ENCODE measurements at regions not wholly inside any gene's neighbourhood (a gene's known extent, or its start where the extent isn't known, plus 50 kb on each side); places are given as distances from the start of the nearest gene placed in this dataset.

DNA sequence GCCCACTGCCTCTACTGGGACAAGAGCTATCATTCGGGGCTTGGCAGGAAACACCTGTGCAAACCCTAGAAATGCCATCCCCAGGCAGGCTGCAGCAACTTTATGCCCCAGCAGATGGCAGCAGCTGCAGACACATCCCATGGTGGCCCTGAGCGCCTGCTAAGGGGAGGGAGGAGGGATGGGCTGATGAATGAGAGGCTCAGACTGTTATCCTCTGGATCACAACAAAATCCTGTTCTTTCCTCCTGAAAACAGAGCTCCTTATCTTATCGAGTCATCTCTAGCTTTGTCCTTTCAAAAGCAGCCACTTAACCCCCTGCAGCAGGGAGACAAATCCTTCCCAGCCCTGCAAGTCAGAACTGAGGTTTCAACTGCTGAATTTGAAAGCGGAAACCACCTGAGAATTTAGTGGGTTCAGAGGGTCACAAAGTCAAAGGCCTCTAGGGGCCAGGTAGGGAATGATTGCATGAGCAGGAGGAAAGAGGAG, 90.6 kb upstream of the PROK2 start:
- DNase-seq (ENCODE audit: low read depth): peak; percentile 60

DNA sequence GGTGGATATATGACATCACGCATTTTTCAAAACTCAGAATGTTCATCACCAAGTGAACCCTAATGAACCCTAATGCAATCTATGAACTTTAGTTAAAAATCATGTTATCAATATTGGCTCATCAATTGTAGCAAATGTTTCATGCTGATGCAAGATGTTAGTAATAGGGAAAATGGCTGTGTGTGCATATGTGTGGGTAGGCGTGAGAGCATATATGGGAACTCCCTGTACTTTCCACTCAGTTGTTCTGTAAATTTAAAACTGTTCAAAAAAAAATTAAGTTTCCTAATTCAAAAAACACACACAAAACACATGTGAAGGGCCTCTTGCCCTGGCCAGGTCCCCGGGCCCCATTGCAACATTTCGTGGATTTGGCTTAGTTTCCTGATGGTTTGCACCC, 89.7 kb upstream of the PROK2 start:
- no peak for DNase-seq (ENCODE audit: low read depth)

DNA sequence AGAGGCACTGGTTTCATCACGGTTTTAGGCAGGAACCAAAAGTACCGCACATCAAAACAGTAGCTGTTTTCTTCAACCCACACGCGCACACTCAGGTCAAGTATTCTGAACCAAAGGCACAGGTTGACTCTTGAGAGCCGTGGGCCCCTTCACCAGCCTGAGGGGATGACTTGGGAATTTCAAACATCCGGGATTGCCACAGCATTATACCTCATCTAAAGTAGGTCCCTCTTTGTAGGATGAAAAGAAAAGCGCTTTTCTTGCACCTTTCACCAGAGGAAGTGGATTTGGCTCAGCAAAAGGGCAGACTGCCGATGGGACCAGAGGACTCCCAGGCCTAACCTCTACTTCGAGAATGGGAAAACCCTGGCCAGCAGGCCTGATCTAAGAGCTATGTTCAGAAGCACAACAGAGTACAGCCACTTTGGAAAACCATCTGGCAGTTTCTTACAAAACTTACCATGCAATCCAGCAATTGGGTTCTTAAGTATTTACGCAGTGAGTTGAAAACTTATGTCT, 88.2 kb upstream of the PROK2 start:
- DNase-seq (ENCODE audit: low read depth): no peak

DNA sequence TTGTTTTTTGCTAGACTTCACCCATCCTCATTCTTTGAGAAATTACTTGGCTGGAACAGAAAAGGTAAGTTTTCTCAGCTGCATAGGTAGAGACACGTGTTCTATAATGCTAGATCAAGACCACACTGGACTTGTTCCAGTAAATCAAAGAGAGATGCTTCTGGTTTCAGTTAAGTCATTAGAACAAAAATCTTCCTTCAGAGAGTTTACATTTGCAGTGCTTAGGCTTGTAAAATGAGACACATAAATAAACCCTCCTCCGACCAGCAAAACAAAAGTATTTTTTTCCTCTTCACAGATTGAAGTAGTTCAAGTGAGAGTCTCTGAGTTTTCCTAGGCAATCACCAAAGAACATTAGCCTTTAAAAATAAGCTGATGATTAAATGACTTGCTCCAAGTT, 87.3 kb upstream of the PROK2 start:
- DNase-seq (ENCODE audit: low read depth): no peak

DNA sequence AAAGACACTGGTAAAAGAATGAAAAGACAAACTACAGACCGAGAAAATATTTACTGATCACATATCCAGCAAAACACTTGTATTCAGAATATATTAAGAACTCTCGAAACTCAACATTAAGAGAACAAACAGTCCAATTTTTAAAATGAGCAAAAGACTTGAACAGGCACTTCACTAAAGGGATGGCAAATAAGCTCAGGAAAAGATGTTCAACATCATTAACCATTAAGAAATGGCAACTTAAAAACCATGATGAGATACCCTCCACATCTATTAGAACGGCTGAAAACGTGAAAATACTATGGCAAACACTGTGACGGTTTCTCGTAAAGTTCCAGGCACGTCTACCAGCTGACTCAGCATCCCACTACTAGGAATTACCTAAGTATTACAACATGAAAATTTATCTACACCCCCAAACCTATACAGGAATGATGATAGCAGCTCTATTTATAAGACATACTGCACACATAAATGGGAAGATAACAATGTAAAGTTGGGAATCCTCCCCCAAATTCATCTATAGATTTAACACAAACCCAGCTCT, 86.1 kb upstream of the PROK2 start:
- no peak for DNase-seq (ENCODE audit: low read depth)

DNA sequence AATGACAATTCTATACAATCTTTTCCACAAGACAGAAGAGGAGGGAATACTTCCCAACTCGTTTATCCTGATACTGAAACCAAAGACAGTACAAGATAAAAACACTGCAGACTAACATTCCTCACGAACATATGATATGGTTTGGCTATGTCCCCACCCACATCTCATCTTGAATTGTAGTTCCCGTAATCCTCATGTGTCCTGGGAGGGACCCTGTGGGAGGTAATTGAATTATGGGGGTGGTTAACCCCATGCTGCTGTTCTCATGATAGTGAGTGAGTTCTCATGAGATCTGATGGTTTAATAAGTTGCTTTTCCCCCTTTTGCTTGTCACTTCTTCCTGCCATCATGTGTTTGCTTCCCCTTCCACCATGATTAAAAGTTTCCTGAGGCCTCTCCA, 83.9 kb upstream of the PROK2 start:
- DNase-seq (ENCODE audit: low read depth): no peak

DNA sequence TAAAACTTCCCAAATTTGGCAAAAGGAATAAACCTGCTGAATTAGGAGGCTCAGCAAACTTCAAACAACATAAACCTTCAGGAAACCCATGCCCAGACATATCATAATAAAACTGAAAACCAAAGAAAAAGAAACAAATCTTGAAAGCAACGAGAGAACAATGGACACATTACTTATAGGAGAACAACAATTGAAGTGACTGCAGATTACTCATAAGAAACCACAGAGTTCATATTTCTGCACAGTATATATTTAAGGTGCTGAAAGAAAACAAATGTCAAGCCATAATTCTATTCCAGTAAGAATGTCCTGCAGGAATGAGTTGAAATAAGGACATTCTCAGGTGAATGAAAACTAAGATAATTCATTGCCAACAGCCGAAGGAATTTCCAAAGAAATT, 80.8 kb upstream of the PROK2 start:
- no peak for DNase-seq (ENCODE audit: low read depth)

DNA sequence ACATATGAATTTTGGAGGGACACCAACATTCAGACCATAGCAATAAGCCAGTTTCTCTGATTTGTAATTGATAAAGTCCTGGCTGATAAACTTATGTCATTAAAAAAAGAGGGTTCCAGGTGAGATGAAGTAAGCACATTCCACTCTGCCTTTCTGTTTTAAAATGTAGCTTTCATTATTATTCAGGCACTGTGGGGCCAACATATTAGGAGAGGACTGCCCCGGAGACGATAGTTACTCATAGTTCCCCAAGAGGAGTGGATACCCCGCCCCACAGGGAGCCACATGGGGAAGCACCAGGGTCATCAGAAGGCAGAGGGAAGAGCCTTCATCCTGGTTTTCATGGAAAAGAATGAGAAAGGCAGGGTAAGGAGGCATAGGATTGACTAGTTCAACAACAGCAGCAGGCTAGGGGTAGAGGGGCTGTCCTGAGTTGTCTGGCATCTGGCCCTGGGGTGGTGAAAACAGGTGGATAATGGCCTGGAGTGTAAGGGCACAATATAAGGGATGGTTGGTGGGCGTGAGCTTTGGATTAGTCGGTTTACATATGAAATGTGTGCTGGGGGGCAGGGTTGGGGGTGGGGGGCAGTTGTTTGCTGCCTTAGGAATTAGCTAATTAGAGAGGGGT, 78.7 kb upstream of the PROK2 start:
- no peak for DNase-seq (ENCODE audit: low read depth)

DNA sequence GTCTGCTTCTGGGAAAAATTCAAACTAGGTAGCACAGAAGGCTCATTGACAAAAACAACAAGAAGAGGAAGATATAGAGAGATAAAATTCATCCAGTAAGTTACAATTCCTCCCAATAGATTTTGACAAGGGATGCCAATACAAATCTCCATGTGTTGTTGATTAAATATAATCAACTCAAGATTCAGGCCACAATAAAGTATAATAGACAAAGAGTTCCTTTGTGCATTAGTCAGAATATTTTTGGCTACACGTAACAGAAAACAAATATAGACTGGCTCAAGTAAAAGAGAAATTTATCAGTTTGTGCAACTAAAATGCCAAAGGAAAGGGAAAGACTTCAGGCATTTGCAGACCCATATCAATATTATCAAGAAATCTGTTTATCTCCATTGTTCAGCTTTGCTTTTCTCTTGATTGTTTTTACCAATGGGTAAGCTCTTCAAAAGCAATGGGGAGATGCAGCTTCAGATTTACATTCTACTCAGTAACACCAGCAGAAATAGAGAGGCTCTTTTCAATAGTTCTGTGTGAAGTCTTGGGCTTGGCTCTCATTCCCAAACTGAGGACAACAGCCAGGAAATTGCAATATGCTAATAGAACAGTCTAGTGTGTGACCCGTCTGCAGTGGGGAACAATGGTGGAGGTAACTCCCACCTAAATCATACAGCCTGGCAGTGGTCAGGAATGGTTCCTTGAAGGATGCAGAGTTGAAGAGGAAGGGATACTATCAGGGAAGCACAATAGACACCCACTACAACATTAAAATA, 77.6 kb upstream of the PROK2 start:
- no peak for DNase-seq (ENCODE audit: low read depth)

DNA sequence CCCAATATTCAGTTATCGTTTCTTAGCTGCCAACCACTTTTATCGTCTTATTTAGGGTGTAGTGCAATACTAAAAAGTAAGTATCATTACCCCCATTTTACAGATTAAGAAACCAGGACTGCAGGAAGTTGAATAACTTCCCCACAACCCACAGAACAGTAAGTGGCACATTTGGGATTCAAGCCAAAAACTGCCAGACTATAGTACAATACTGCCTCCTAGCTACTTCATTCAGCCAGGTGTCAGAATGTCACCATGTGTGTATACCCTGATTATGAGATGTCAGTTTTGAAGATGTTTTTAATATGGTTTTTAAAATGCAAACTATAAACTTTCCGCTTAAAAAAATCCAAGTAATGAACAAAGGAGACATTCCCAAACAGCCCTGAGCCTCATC, 74.2 kb upstream of the PROK2 start:
- DNase-seq (ENCODE audit: low read depth): peak; percentile 54

DNA sequence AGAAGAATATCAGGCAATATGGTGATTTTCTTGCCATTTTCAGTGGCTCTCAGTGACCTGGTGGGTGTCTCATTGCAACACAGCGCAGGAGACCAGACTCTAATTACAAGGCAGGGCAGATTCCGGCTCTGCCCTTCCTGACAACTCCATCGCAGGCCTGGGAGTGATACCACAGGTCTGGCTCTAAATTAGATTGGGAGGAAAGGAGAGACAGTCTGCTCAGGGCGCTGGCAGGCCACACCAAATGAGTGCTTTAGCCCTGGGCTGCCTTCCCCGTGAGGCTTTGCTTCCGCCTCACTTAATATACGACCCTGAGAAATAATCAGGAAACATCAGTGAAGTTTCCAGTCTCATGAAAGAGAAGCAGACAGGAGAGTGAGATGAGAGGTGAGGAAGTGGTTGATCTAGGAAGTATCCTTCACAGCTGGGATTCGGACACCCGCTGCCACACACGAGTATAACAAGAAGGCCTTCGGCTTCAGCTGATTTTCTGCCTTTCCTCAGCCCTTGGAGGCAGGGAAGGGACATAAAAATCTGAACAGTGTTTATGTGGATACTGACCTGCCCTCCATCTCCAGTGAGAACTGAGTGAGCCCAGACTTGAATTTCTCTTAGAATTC, 73.7 kb upstream of the PROK2 start:
- DNase-seq (ENCODE audit: low read depth): no peak

DNA sequence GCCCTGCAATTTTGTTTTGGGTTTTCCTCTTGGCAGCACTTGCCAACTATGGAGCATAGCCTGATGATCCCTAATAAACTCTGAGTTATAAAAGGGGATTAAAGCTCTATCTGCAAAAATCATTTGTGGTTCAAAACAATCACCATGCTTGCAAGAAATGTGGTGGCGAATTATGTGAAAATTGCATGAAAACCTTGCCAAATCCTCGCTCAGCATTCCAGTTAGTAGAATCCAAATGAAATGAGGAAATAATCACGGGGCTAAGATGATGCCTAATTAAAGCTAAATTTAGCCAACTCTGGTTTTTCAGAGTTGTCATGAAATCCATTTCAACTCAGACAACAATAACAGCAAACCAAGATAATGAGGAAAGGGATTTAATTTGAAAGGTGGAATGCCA, 73.0 kb upstream of the PROK2 start:
- DNase-seq (ENCODE audit: low read depth): no peak

DNA sequence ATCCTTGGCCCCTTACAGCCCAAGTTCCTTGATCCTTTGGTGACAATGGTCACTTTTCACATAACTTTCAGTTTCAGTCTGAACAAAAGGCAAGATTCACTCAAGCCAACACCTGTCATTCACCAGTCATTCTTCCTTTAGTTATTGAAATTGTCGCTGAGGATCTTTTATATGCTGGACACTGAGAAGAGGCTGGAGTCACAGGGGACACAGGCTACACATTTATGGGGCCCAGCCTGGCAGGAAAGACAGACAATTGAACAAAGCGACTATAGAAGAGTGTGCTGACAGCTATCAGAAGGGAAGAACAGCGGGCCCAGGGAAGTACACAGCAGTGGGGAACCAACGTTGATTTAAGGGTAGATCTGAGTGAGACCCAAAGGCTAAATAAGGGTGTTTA, 69.8 kb upstream of the PROK2 start:
- no peak for DNase-seq (ENCODE audit: low read depth)

DNA sequence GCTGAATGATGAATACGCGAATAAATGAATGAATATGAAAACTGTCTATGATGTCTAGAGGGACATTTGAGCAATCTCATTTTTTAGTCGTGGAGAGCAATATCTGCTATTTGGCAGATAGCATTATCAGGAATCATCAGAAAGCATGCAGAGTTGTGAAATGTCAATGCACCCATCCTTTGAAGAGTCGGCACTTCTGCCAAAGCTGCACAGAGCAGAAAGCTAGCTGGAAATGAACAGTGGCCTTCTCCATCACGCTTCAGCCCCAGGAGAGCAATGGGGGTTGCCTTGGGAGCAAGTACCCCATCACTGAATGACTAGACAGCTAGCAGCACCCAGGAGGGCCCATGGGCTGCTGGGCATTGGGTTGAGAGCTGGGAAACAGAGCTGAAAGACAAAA, 69.1 kb upstream of the PROK2 start:
- no peak for DNase-seq (ENCODE audit: low read depth)

DNA sequence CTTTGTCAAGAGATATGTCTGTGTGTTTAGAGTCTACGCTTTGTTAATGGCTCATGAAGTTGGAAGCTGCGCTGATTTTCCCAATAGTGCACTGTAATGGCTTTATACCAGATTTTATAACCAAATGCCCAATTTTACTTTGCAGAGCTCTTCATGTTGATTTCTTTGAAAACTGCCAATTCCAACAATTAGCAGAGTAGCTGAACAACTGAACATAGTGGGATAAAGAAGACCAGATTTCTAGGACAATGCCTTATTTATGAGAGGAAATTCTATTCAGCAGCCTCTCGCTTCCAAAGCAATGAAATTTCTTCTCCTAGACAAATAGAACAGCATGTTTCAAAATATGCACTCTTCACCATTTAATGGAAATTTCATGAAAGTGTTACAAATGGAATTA, 66.9 kb upstream of the PROK2 start:
- no peak for DNase-seq (ENCODE audit: low read depth)

DNA sequence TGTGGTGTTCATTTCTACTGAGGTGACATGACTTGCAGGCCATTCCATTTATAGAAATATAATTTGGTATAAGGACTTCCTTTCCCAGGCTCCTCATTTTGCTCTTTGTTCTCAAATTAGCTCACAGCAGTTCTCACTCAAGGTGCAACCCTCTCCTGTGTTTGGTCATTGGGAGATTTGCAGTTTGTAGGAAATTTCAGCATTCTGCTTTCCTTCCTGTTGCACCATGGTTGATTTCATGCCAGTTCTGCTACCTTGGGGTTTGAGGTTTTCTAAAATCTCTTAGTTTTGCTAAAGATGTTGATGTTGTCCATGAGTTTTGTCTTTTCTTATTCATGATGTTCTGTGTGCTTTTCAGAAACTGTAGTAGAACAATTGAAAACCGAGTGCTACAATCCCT, 65.7 kb upstream of the PROK2 start:
- no peak for DNase-seq (ENCODE audit: low read depth)

DNA sequence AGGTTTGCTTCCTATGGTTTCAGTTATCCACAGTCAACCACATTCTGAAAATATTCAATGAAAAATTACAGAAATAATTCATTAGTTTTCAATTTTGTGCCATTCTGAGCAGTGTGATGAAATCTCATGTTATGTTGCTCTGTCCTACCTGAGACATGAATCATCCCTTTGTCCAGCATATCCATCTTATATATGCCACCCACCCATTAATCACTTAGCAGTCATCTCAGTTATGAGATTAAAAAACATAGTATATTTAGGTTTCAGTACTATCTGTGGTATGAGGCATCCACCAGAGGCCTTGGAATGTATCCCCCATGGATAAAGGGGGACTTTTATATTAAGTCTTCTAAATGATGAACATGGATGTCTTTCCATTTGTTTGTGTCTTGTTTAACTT, 64.7 kb upstream of the PROK2 start:
- no peak for DNase-seq (ENCODE audit: low read depth)

DNA sequence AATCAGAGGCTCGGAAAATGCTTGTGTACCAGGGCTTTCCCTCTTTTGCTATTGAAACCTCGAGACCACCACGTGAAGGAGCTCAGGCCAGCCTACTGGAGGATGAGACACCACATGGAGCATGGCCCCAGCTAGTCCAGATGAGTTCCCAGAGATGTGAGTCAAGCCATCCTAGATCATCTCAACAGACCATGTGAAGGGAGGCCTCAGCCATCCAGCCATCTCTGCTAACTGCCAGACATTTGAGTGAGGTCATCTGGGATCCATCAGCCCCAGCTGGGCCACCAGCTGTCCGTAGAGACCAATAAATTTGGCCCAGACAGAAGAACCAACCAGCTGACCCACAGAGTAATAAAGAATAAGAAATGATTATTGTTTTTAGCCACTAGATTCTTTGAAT, 62.8 kb upstream of the PROK2 start:
- no peak for DNase-seq (ENCODE audit: low read depth)

DNA sequence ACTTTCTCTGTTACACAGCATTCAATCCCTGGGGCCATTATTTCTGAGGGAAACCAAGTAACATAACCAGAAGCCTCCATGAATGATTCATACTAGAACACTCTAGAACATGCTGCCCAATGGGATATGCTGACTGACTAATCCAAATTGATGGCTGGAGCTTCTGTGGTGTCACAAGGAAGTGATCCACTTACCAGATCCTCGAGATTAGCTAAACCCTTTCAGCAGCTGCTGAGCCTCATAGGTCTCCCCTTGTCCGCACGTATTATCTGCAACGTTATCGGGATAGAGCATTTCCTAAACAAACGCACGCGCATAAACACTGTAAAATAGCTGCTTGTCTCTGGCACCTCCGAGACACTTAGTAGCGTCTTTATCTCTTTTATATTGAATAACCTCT, 61.2 kb upstream of the PROK2 start:
- DNase-seq (ENCODE audit: low read depth): no peak

DNA sequence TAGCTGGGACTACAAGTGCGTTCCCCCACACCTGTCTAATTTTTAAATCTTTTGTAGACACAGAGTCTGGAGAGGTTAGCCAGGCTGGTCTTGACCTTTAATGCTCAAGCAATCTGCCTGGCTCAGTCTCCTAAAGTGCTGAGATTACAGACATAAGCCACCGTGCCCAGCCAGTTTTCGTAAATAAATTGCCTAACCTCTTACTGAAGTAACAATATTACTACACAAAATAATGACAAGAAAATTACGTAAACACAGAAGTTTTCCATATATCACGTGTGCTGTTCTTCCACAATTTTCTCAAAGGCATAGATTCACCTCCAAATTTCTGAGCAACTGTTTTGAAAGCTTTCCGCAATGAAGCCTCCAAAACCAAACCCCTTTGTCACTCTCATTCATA, 58.1 kb upstream of the PROK2 start:
- no peak for DNase-seq (ENCODE audit: low read depth)

DNA sequence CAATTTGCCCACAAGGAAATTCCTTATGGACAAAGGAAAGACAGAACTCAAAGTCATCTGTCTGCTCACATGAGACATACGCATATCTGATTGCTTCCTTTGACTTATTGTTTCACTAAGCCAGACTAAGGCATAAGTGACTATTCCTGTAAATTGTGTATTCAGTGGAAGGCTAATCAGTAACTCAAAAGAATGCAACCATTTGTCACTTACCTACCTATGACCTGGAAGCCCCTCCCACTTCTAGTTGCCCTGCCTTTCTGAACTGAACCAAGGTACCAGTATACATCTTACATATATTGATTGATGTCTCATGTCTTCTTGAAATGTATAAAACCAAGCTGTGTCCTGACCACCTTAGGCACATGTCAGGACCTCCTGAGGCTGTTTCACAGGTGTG, 53.5 kb upstream of the PROK2 start:
- no peak for DNase-seq (ENCODE audit: low read depth)

Data from HT1080 (cell line).